GM21447 (cell line): ENCODE measurements at regions not wholly inside any gene's neighbourhood (a gene's known extent, or its start where the extent isn't known, plus 50 kb on each side); places are given as distances from the start of the nearest gene placed in this dataset.
"Not testable (repeated sequence)": the region's sequence is repeated elsewhere in the genome, so short reads cannot be mapped to it uniquely, and the experiment has no call there.

Experiments used
- ATAC-seq: cut with Tn5 transposase; IDR thresholded peaks from one replicate; pipeline ENCODE4 v1.9.1; 2021; ENCODE audit not compliant: unreplicated experiment

DNA sequence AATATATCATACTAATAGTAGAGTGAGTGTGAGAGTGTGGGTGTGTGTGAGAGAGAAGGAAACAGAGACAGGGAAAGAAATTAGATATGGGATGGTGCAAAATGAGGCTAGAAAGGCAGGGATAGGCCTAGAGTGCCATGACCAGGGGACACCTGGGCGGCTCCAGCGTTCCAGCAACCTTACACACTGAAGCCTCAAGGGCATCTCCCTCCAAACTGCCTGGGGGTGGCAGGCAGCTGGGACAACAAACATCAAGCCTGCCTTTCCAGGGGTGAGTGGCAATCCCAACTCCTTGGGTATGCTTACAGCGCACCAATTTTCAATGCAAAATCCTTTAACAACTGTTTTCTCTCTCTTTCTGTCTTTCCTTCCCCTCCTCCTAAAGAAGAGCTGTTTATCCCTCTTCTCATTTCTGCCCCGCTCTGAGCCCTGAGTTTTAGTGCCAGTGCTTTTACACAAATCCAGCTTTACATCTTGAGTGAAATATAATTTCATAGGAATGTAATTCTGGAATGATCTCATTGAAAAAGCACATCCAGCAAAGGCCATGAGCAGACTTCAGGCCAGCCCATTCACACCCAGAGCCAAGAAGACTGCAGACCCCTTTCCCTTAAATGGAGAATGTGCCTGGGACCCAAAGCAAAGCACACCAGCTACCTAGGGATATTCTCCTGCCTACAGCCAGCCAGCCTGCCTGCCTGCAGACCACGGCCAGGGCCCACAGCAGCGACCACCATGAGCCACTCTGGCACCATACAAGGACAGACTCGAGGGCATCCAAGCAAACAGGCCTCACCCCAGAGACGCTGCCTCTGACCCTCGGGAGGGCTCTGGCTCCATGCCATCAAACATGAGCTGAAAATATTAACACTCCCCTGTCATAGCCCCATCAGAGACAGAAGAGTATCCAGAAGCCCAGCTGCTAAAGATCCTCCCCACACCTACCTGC lies 90.3 kb downstream of the RPL27A start:
- ATAC-seq = no peak

DNA sequence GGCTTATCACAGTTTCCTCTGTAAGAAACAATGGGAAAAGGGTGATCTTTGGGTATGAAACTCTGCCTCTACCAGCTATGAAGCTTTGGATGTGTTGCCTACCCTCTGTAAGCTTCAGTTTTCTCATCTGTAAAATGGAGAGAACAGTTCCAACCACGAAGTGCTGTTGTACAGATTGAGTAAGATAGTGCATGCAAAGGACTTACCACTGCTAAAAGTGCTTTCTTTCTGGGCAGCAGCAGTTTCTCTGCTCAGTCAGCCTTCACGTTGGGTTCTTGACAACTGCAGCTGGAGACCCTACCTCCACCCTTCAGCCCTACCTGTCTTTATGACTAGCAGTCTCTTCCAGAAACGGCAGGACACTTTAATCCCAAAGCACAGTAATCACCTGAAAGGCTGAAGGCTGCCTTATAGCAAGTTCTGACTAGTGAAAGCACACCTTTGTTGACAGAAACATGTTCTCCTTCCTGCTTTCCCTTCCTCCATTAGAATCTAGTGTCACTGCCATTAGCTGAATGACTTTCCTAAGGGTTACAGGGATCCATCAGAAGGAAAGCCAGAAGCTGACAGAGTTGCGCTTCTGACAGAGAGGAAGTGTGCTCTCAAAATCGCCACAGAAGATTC lies 91.4 kb downstream of the RPL27A start:
- ATAC-seq = no peak

DNA sequence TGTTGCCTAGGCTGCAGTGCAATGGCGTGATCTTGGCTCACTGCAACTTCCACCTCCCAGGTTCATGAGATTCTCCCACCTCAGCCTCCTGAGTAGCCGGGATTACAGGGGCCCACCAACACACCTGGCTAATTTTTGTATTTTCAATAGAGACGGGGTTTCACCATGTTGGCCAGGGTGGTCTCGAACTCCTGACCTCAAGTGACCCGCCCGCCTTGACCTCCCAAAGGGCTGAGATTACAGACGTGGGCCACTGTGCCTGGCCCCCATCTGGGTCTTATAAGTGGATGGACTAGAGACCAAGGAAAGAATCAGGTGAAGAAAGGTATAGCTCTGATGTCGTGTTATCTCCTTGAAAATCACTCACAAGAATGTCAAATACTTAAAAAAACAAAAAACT lies 92.3 kb downstream of the RPL27A start:
- ATAC-seq = not testable (repeated sequence)

DNA sequence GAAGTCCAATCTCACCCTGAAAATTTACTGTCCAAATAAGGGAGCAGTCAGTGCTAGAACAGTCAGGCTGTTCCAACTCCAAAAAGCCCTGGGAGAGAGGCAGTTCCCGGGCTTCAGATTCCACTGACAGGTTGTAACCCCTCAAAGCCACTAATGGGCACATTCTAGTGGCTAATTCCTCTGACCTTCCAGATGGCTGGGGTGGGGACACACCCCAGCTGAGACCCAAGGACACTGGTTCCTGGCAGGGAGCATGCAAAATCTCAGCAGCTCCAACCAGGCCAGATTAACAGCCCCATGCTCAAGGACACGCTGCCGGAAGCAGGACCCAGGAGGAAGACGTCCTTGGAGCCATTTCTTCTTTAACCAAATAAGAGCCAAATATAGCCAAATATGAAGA lies 92.7 kb downstream of the RPL27A start:
- ATAC-seq = no peak

DNA sequence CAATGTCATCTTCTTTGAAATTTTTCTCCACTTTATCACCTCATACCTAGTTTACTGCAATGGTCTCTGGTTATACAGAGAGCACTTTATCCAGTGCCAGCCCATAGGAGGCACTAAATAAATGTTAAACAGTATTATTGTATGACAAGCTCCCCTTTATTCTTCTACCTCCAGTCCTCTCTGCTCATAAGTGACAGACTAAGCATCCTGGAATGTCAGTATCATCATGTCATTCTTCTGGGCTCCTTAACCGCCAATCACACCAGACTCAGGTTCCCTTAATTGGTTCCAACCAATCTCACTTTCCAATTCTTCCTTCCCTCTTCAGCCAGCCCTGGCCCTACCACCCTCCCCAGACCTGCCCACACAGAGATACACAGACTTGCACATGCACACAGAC lies 93.1 kb downstream of the RPL27A start:
- no peak for ATAC-seq

DNA sequence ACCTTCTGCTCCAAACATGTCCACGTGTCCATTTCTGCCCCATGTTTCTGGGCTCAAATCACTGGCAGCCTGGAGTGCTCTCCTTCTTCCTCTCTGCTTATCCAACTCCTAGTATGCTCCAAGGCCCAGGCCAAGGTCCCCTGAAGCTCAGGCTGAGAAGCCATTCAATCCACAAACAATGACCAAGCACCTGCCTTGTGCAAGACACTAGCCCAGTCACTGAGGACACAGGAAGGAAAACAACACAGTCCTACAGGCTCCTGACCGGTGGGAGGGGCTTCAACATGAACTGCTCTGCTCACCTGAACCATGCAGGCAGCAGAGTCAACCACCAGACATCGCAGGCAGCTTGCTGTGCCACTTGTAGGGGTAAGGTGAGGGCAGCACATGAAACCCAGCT lies 93.6 kb downstream of the RPL27A start:
- no peak for ATAC-seq

DNA sequence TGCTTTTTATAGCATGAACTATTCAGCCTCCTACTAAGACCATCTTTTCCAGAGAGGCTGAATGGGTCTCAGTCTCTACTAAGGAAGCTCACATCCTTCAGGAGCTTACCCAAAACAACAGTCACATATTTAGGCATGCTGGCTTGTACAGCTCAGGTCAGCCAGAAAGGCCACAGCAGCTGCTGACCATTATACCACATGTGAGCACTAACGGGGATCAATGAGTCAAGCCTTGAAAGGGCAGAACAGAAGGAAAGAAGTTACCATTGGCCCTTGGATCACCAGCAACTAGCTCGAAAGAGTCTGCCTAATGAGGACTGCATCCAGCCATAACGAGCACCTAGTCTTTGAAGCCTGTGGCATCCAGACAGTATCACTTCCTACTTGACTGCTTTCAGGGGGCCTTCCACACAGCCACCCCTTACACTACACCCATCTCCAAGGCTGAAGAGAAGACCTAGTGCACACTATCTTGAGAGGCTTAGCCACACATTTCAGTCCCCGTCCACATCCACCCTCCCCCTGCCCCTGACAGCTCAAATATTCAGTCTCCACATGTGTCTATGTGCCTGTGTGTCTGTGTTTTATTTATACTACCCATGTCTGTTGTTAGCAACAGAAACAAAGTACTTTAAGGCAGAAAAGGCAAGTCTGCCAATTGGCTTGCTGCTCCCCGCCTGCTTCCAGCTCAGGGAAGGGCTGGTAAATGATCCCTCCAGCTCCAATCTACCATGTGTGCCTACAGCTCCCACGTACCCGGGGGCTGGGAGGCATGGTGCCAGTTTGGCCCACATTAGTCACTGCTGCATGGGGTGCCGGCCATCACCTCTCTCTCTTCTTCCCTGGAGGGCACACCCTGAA lies 95.5 kb downstream of the RPL27A start:
- ATAC-seq = no peak

DNA sequence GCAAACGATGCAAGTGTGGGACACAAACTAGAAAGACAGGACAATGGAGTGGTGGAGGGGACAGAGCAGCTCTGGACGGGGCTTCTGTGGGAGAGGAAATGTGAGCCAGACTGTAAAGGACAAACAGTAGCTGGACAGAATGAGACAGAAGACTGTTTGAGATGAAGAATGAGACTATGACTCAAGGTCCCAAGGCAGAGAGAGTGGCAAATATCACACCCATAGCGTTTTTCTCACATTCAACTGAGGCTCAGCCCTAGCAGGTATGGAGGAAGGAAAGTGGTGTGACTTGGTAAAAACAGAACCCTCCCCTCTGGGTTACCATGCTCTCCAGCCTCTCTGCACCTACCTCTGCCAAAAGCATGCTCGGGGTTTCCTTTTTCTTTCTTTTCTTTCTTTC lies 96.5 kb downstream of the RPL27A start:
- no peak for ATAC-seq

DNA sequence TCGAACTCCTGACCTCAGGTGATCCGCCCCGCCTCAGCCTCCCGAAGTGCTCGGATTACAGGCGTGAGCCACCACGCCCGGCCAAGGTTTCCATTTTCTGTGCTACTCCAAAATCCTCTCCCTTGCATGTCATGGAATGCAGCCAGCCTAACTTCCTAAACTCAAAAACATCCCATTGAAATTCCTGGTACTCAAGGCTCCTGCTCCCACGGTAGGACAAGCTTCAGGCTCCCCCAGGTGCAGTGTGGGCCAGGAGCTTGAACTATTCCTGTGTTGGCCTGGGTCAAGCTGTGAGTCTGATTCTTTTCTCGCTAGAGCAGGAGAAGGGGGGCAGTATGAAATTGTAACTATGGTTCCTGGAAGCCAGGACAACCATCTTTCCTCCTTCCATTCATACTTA lies 97.1 kb downstream of the RPL27A start:
- no peak for ATAC-seq

DNA sequence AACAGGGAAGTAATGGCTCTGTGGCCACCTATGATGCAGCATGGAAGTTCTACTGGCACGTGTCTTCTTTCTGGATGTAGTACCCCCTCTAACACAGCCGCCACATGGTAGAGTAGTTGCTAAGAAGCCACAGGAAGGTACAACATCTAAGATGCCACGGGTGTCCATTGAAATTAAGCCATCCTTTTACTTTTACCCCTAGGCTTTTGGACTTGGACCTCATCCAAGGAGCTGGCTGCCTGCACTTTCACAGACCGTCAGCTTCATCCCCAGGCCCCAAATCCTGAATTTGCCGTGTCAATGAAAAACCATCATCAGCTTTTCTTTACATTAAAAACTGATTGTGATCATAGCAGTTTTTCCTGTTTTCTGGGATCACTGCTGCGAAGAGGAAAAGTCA lies 102.4 kb downstream of the RPL27A start:
- no peak for ATAC-seq

DNA sequence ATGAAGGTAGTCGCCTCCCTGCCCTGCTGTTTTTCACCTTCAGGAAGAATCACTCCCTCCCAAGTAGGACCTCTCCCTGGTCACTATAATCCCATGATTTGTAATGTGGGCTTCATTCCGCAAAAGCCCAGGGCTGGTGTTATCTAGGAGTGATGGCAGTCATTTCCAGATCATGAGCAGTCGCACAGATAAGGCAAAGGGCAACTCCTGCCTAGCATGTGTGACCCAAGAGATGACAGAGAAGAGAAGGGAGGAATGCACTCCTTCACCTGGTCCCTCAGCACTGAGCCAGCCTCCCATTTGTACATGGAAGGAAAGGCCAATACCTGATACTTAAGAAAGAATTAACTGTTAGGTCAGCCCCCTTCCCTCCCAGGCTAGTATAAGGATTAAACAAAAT lies 102.9 kb downstream of the RPL27A start:
- ATAC-seq = no peak

DNA sequence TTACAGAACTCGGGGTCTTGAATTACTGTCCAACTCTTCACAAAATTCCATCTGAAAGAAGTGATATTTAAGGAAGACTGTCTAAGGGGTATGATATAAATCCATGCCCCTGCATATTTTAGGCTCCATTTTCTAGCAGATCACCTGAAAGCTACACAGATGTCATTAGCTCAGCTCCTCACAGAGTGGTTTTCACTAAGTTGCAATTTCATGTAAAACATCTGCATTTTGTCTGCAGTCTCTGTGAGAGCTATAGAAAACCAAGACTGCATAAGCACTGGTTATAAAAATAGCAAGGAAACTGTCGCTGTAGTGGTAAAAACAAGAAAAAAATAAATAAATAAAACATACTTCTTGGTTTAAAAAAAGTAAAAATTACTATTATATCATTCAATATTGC lies 103.4 kb downstream of the RPL27A start:
- ATAC-seq = no peak

DNA sequence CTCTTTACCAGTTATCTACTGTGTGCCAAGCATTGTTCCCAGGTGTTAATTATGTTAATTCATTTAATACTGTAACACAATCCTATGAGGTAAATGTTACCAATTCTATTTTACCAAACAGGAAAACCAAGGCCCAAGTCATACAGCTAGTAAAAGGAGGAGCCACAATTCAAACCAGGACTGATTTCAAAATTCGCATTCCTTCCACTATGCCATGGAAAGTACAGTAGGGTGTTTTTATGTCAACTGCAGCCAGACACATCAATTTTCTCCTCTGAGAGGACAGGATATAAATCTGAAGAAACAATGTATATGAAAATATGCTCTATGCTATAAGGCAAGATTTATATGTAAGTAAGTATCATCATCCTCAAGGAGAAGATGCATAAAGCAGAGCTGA lies 104.3 kb downstream of the RPL27A start:
- no peak for ATAC-seq

DNA sequence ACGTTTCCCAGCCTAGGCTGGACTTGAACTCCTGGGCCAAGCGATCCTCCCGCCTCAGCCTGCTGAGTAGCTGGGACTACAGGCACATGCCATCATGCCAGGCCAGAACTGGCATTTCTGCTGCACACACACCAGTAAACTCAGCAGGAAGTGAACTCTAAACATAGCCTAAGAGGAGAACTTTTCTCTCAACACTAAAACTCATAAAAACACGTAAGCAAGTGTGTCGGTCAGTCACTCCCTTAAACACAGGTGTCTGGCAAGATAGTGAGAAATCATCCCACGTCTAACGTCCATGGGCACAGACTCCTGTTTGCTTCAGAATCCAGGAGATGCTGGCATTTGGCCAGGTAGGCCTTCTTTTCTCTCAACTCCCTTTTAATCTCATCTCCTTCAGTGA lies 104.8 kb downstream of the RPL27A start:
- no peak for ATAC-seq

DNA sequence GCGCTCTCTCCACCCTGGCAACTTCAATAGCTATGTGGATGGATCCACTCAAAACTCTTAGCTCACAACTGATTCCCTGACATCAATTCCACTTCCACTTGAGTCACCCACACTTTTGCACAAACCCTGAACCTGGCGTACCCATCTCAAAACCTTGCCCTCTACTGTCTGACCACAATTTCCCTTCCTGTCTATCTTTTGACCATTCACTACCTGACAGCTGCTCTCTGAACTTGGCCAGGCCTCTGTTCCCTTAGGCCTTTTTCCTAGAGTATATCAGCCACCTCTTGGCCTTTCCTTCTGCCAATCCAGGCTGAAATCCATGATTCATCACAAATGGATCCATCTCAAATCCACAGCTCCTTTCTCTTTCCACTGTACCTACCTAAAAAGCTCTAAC lies 106.0 kb downstream of the RPL27A start:
- no peak for ATAC-seq

DNA sequence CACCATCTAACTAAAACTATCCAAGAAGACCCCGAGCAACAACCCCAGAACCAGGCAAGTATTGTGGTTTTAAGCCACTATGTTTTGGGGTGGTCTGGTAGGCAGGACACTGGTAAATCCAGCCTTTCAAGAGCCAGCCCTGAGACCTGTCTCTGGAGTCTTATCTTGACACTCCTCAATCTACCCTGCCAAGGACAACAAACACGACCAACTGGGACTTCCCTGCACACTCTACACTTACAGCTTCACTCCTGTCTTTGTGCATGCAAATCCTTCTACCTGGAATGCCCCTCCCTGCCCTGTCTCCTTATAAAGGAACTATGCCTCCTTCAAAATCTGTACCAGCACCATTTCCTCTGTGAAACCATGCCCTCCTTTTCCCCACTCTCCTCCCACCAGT lies 107.3 kb downstream of the RPL27A start:
- no peak for ATAC-seq

DNA sequence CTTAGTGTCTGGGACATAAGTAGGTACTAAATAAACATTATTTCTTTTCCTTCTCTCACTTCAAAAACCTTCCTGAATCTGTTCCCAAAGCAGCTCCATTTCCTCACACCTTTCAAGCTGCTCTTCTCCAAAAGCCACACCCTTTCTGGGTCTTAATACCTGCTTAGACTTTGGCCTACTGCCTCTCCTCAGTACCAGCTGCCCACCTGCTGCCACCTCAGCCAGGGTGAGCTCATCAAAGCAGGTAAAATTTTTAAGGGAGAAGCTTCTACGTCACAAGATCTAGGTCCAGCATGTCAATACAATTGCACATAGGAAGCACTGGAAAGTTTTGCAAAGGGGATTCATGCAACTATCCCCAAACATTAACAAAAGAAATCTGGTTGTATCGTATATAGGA lies 108.4 kb downstream of the RPL27A start:
- no peak for ATAC-seq

DNA sequence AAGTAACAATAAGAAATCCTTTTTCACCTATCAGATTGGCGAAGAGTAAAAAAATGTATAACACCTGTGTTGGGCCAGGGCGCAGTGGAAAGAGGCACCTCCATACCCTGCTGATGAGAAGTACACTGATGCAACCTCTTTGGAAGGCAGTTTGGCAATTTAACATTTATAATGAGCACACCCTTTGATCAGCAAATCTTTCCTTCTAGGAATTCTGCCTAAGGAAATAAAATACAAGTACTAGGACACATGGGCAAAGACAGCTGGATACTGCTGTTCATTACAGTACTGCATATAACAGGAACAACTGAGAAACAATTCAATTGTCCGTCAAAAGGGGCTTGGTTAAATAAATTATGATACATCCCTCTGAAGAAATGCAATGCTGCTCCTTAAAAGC lies 110.1 kb downstream of the RPL27A start:
- ATAC-seq = no peak

DNA sequence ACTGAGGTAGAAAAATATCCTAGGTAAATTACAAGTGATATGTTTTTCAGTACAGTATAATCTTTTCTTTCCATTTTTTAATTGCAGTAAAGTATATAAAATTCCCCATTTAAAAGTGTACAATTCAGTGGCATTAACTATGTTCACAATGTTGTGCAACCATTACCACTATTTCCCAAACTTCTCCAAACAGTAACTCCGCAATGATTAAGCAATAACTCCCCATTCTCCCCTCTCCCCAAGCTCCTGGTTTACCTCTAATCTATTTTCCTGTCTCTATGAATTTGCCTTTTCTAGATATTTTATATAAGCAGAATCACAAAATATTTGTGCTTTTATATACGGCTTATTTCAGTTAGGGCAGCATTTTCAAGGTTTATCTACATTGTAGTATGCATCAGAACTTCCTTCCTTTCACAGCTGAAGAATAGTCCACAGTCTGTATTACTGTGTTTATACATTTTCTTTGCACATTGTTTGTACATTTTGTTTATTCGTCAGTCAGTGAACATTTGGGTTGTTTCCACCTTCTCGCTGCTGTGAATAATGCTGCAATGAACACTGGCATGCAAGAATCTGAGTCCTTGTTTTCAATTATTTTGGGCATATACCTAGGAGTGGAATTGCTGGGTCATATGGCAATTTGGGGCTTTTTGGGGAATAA lies 110.7 kb downstream of the RPL27A start:
- ATAC-seq = no peak

DNA sequence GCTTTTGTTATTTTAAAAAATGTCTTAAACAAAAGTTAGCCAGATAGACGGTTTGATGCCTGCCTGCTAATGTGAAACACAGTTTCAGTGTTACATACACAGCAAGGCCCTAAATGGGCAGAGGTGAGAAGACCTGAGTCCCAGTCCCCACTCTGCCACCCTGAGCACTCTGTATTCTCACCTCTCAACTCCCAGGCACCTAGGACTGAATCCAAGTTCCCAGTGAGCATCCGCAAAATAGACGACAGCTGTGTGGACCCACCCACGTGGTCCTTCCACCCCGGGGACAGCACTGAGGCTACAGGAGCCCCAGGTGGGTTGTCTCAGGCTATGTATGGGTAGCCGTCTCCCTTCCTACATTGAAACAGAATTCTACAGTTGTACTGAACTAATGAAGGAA lies 111.5 kb downstream of the RPL27A start:
- ATAC-seq = no peak

DNA sequence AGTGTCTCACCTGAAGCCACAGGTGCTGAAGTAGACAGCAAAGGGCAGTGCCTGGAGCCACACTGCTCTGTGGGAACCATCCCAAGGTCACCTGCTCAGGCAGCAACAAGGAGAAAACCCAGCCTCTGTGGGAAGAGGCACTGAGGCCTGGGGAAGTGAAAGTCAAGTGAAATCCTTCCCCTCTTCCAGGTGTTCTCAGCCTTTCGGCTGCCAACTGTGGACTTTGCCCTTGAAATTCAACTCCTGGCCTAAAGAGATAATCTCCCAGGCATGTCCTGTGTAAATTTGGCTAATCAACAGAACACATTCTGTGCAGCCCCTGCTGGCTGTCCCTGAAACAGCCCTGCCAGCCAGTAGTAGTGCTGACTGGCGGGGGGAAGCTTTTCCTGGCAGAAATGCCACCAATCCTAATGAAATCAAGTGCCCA lies 112.1 kb downstream of the RPL27A start:
- ATAC-seq = no peak
